ENCODE measurements at regions not wholly inside any gene's neighbourhood (a gene's known extent, or its start where the extent isn't known, plus 50 kb on each side); places are given as distances from the start of the nearest gene placed in this dataset.
"Not testable (repeated sequence)": the region's sequence is repeated elsewhere in the genome, so short reads cannot be mapped to it uniquely, and the experiment has no call there.

DNA sequence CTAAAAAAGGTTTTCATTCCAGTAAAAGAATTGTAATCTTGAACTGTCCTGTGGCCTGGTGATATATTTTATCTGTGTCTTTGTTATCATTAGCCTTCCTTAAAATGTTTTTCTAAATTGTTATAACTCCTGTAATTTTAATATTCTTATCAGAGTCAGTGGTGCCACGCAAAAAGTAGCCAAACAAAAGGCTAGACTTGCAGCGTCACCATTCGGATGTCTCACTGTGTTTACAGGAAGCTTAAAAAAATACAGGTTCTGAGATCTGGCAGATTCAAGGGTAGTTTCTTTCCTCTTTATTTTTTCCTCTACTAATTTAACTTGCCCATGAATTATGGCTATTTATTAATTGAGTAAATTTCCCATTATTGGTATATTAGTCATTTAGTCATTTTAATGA is 362.3 kb downstream of the MAT2B start:
- Histone ChIP-seq H3K27me3 (no peaks in the 10 kb centered on the region), H3K27ac (no peak overlapping the region), H3K9me3 (ENCODE audit: low read depth) (no peaks in the 10 kb centered on the region), H3K9me2 (replicated peaks; ENCODE audit: insufficient read depth) (no peaks in the 10 kb centered on the region), H4K20me1 (ENCODE audit: insufficient read depth, poor library complexity, severe bottlenecking) (no peaks in the 10 kb centered on the region), H3K4me3 (no peak overlapping the region), H3K4me2 (no peak overlapping the region), H3K4me1 (ENCODE audit: insufficient read depth) (no peaks in the 10 kb centered on the region), H3K79me2 (no peaks in the 10 kb centered on the region), H2AFZ (no peak overlapping the region), H3K36me3 (replicated peaks; ENCODE audit: insufficient read depth, low read depth) (no peaks in the 10 kb centered on the region)
- TF ChIP-seq, protein P1, sequence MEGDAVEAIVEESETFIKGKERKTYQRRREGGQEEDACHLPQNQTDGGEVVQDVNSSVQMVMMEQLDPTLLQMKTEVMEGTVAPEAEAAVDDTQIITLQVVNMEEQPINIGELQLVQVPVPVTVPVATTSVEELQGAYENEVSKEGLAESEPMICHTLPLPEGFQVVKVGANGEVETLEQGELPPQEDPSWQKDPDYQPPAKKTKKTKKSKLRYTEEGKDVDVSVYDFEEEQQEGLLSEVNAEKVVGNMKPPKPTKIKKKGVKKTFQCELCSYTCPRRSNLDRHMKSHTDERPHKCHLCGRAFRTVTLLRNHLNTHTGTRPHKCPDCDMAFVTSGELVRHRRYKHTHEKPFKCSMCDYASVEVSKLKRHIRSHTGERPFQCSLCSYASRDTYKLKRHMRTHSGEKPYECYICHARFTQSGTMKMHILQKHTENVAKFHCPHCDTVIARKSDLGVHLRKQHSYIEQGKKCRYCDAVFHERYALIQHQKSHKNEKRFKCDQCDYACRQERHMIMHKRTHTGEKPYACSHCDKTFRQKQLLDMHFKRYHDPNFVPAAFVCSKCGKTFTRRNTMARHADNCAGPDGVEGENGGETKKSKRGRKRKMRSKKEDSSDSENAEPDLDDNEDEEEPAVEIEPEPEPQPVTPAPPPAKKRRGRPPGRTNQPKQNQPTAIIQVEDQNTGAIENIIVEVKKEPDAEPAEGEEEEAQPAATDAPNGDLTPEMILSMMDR (IDR thresholded peaks at IDR 0.05; ENCODE audit: poor library complexity) = no peak
- no peak for TF ChIP-seq EZH2phosphoT487 (IDR thresholded peaks at IDR 0.05; ENCODE audit: low read depth, severe bottlenecking, unreplicated experiment)
- TF ChIP-seq EZH2 (IDR thresholded peaks at IDR 0.05; ENCODE audit: borderline replicate concordance) = no peak
- 60% methylated on average over 3 of the region's 3 CpGs for WGBS (ENCODE audit: low lambda C conversion rate, missing lambda C conversion rate)
- DNase-seq (ENCODE audit: low spot score) = no peak

DNA sequence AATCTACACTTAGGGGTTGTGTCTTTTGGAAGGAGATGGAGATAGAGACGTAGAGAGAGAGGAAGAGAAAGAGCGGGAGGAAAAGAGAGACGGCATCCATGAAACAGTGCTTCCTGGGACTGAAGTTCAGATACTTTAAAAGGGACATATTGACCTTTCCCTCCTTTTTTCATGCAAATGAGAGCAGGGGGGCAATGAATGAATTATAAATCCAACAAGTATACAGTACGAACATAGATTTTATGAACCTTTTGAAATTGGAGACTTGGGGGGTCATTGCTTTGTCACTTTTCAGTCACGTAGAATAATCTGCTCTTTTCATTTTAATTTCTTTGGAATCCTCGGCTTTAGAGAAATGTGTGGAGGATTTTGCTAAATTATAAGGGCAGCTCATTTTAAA is 364.2 kb downstream of the MAT2B start:
- H3K27me3 ChIP-seq = no peaks in the 10 kb centered on the region
- H3K9me2 ChIP-seq (replicated peaks; ENCODE audit: insufficient read depth) = no peaks in the 10 kb centered on the region
- no peak overlapping the region for H3K27ac ChIP-seq
- H3K4me3 ChIP-seq = no peak overlapping the region
- no peaks in the 10 kb centered on the region for H3K9me3 ChIP-seq (ENCODE audit: low read depth)
- no peaks in the 10 kb centered on the region for H3K36me3 ChIP-seq (replicated peaks; ENCODE audit: insufficient read depth, low read depth)
- no peak for DNase-seq (ENCODE audit: low spot score)
- no peak overlapping the region for H3K4me2 ChIP-seq
- H4K20me1 ChIP-seq (ENCODE audit: insufficient read depth, poor library complexity, severe bottlenecking) = no peaks in the 10 kb centered on the region
- 91% methylated on average over 6 of the region's 6 CpGs for WGBS (ENCODE audit: low lambda C conversion rate, missing lambda C conversion rate)
- H3K79me2 ChIP-seq = no peaks in the 10 kb centered on the region
- TF ChIP-seq EZH2 (IDR thresholded peaks at IDR 0.05; ENCODE audit: borderline replicate concordance) (no peak), EZH2phosphoT487 (IDR thresholded peaks at IDR 0.05; ENCODE audit: low read depth, severe bottlenecking, unreplicated experiment) (no peak)
- TF ChIP-seq, protein P1 (IDR thresholded peaks at IDR 0.05; ENCODE audit: poor library complexity) = no peak
- no peaks in the 10 kb centered on the region for H3K4me1 ChIP-seq (ENCODE audit: insufficient read depth)
- H2AFZ ChIP-seq = no peak overlapping the region

DNA sequence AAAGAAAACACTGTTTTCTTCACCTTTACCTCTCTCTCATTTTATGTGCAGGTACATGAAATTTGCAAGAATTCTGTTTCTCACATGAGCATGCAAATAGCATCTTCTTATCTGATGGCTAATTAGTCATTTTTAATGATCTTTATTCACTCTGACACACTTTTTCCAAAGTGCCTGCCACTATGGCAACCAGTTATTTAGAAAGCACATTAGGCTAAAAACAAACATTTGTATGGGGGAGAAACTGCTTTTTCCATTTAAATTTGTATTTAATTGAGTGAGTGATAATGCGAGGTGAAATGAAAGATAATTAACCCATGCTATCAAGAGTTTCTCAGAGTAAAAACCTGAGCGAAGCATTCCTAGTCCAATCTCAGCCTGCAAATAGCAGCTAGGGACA is 365.0 kb downstream of the MAT2B start:
- H4K20me1 ChIP-seq (ENCODE audit: insufficient read depth, poor library complexity, severe bottlenecking) = no peaks in the 10 kb centered on the region
- H3K36me3 ChIP-seq (replicated peaks; ENCODE audit: insufficient read depth, low read depth) = no peaks in the 10 kb centered on the region
- 71% methylated on average over 2 of the region's 2 CpGs for WGBS (ENCODE audit: low lambda C conversion rate, missing lambda C conversion rate)
- H3K4me1 ChIP-seq (ENCODE audit: insufficient read depth) = no peaks in the 10 kb centered on the region
- DNase-seq (ENCODE audit: low spot score) = no peak
- no peak overlapping the region for H3K4me2 ChIP-seq
- no peak overlapping the region for H3K27ac ChIP-seq
- H3K27me3 ChIP-seq = no peaks in the 10 kb centered on the region
- no peak overlapping the region for H2AFZ ChIP-seq
- no peaks in the 10 kb centered on the region for H3K9me3 ChIP-seq (ENCODE audit: low read depth)
- no peak overlapping the region for H3K4me3 ChIP-seq
- no peaks in the 10 kb centered on the region for H3K79me2 ChIP-seq
- TF ChIP-seq, protein P1 (IDR thresholded peaks at IDR 0.05; ENCODE audit: poor library complexity) = no peak
- TF ChIP-seq EZH2phosphoT487 (IDR thresholded peaks at IDR 0.05; ENCODE audit: low read depth, severe bottlenecking, unreplicated experiment) (no peak), EZH2 (IDR thresholded peaks at IDR 0.05; ENCODE audit: borderline replicate concordance) (no peak)
- H3K9me2 ChIP-seq (replicated peaks; ENCODE audit: insufficient read depth) = no peaks in the 10 kb centered on the region

DNA sequence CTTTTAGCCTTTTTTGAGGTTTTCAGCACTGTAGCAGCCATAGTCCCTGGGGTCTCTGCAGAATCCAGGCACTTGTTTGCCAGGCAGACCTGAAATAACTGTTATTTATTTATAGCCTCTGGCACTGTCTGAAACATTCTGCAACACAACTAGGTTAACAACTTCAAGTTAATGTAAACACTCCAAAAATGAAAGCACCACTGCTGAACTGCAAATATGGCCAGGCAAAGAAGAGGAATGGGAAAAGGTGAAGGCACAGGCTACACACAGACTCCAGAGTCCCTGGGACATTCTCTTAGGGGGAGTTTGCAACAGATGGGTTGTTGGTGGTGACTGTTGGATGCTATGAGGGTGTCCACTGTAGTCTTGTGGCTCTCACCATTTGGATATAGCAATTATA is 369.0 kb downstream of the MAT2B start:
- Histone ChIP-seq H4K20me1 (ENCODE audit: insufficient read depth, poor library complexity, severe bottlenecking) (no peaks in the 10 kb centered on the region), H3K79me2 (no peaks in the 10 kb centered on the region), H2AFZ (no peak overlapping the region), H3K4me1 (ENCODE audit: insufficient read depth) (no peaks in the 10 kb centered on the region), H3K9me3 (ENCODE audit: low read depth) (no peaks in the 10 kb centered on the region), H3K4me3 (no peak overlapping the region), H3K9me2 (replicated peaks; ENCODE audit: insufficient read depth) (no peaks in the 10 kb centered on the region), H3K27me3 (no peaks in the 10 kb centered on the region), H3K27ac (no peak overlapping the region), H3K36me3 (replicated peaks; ENCODE audit: insufficient read depth, low read depth) (no peaks in the 10 kb centered on the region), H3K4me2 (no peak overlapping the region)
- TF ChIP-seq EZH2phosphoT487 (IDR thresholded peaks at IDR 0.05; ENCODE audit: low read depth, severe bottlenecking, unreplicated experiment) (no peak), EZH2 (IDR thresholded peaks at IDR 0.05; ENCODE audit: borderline replicate concordance) (no peak)
- TF ChIP-seq, protein P1 (IDR thresholded peaks at IDR 0.05; ENCODE audit: poor library complexity) = no peak
- DNase-seq (ENCODE audit: low spot score) = no peak

DNA sequence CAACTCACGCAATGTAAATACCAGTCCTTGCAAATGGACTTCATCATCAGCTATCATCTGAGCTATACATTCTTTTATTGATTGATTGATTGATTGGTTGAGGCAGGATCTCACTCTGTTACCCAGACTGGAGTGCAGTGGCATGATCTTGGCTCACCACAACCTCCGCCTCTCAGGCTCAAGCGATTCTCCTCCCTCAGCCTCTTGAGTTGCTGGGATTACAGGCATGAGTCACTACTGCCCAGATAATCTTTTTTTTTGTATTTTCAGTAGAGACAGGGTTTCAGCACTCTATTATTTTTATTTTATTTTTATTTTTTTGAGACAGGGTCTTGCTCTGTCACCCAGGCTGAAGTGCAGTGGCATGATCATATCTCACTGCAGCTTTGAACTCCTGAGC is 369.5 kb downstream of the MAT2B start:
- not testable (repeated sequence) for H3K4me3 ChIP-seq; H3K79me2 ChIP-seq; H2AFZ ChIP-seq; H3K4me2 ChIP-seq; H3K4me1 ChIP-seq (ENCODE audit: insufficient read depth); H3K27me3 ChIP-seq; H3K27ac ChIP-seq; H3K36me3 ChIP-seq (replicated peaks; ENCODE audit: insufficient read depth, low read depth); H3K9me3 ChIP-seq (ENCODE audit: low read depth); H4K20me1 ChIP-seq (ENCODE audit: insufficient read depth, poor library complexity, severe bottlenecking); DNase-seq (ENCODE audit: low spot score); H3K9me2 ChIP-seq (replicated peaks; ENCODE audit: insufficient read depth)
- 82% methylated on average over 3 of the region's 3 CpGs for WGBS (ENCODE audit: low lambda C conversion rate, missing lambda C conversion rate)

Measured in hepatocyte (in vitro differentiated cells).